KMS-11 (cell line): ENCODE measurements at regions not wholly inside any gene's neighbourhood (a gene's known extent, or its start where the extent isn't known, plus 50 kb on each side); places are given as distances from the start of the nearest gene placed in this dataset.

Source experiments
- H2AFZ ChIP-seq: fragments of 200-600 bp; sonication (generic); 2 replicates; pipeline ENCODE4 v1.6.1; 2016; ENCODE audit warnings: antibody characterized with exemption, mixed run types, low read depth
- H3K27ac ChIP-seq: fragments of 200-600 bp; sonication (generic); 2 replicates; pipeline ENCODE4 v1.6.1; 2016; ENCODE audit warnings: mild to moderate bottlenecking, mixed run types
- H3K27me3 ChIP-seq: fragments of 200-600 bp; sonication (generic); 2 replicates; pipeline ENCODE4 v1.6.1; 2017; ENCODE audit warnings: mild to moderate bottlenecking, low read depth, mixed run types, moderate library complexity; ENCODE audit not compliant: insufficient read depth
- H3K36me3 ChIP-seq: fragments of 200-600 bp; sonication (generic); 2 replicates; pipeline ENCODE4 v1.6.1; 2017; ENCODE audit warnings: mild to moderate bottlenecking, mixed run types; ENCODE audit not compliant: insufficient read depth
- H3K4me1 ChIP-seq: fragments of 200-600 bp; sonication (generic); 2 replicates; pipeline ENCODE4 v1.6.1; 2016; ENCODE audit warnings: mild to moderate bottlenecking, low read depth, mixed run types; ENCODE audit not compliant: poor library complexity, severe bottlenecking
- H3K4me2 ChIP-seq: fragments of 200-600 bp; sonication (generic); 2 replicates; pipeline ENCODE4 v1.7.0; 2016; ENCODE audit warnings: mild to moderate bottlenecking, mixed run types
- H3K4me3 ChIP-seq: fragments of 200-600 bp; sonication (generic); IDR thresholded peaks from 2 replicates; pipeline ENCODE4 v1.6.1; 2017; ENCODE audit warnings: low read depth, low read length, mixed read lengths; ENCODE audit not compliant: insufficient read depth
- H3K79me2 ChIP-seq: fragments of 200-600 bp; sonication (generic); 2 replicates; pipeline ENCODE4 v1.6.1; 2016; ENCODE audit warnings: low read depth, mixed run types; ENCODE audit not compliant: insufficient read depth
- H3K9ac ChIP-seq: fragments of 200-600 bp; sonication (generic); 2 replicates; pipeline ENCODE4 v1.6.1; 2016; ENCODE audit warnings: mild to moderate bottlenecking, mixed run types
- H4K20me1 ChIP-seq: fragments of 200-600 bp; sonication (generic); 2 replicates; pipeline ENCODE4 v1.6.1; 2016; ENCODE audit warnings: mild to moderate bottlenecking, mixed run types; ENCODE audit not compliant: insufficient read depth
- CTCF ChIP-seq: fragments of 200-600 bp; sonication (generic); conservative IDR thresholded peaks from 2 replicates; pipeline ENCODE4 v1.6.1; 2017; ENCODE audit warnings: low read depth, mild to moderate bottlenecking, antibody characterized with exemption, low read length, moderate library complexity, mixed read lengths

GRCh38 chr15:98586066-98586465 lies 62.3 kb upstream of the IGF1R start:
- Histone ChIP-seq H3K4me2 (no peak overlapping the region), H3K36me3 (no peaks in the 10 kb centered on the region), H4K20me1 (no peaks in the 10 kb centered on the region), H3K27me3 (no peaks in the 10 kb centered on the region), H3K4me1 (no peaks in the 10 kb centered on the region), H3K79me2 (no peaks in the 10 kb centered on the region), H3K9ac (no peak overlapping the region), H3K27ac (no peak overlapping the region), H3K4me3 (no peak overlapping the region), H2AFZ (no peak overlapping the region)
- no peak for TF ChIP-seq CTCF

GRCh38 chr15:98592136-98592535 lies 56.2 kb upstream of the IGF1R start:
- Histone ChIP-seq H3K4me2 (no peak overlapping the region), H3K79me2 (no peaks in the 10 kb centered on the region), H3K4me3 (no peak overlapping the region), H3K27ac (no peak overlapping the region), H3K36me3 (no peaks in the 10 kb centered on the region), H3K9ac (no peak overlapping the region), H3K27me3 (no peaks in the 10 kb centered on the region), H2AFZ (no peak overlapping the region), H3K4me1 (no peaks in the 10 kb centered on the region), H4K20me1 (no peaks in the 10 kb centered on the region)
- no peak for TF ChIP-seq CTCF

GRCh38 chr15:98596131-98596530 lies 52.2 kb upstream of the IGF1R start:
- no peaks in the 10 kb centered on the region for H4K20me1 ChIP-seq
- H3K27me3 ChIP-seq: no peaks in the 10 kb centered on the region
- H3K79me2 ChIP-seq: no peaks in the 10 kb centered on the region
- no peak overlapping the region for H3K9ac ChIP-seq
- H3K27ac ChIP-seq: no peak overlapping the region
- H3K4me3 ChIP-seq: no peak overlapping the region
- no peak for TF ChIP-seq CTCF
- H3K36me3 ChIP-seq: no peaks in the 10 kb centered on the region
- no peak overlapping the region for H2AFZ ChIP-seq
- H3K4me2 ChIP-seq: no peak overlapping the region
- H3K4me1 ChIP-seq: no peaks in the 10 kb centered on the region

- no peak for TF ChIP-seq CTCF
- Histone ChIP-seq H3K4me3 (no peak overlapping the region), H3K4me1 (no peaks in the 10 kb centered on the region), H4K20me1 (no peaks in the 10 kb centered on the region), H2AFZ (no peak overlapping the region), H3K4me2 (no peak overlapping the region), H3K27ac (no peak overlapping the region), H3K27me3 (no peaks in the 10 kb centered on the region), H3K9ac (no peak overlapping the region), H3K36me3 (no peaks in the 10 kb centered on the region), H3K79me2 (no peaks in the 10 kb centered on the region)
These were observed 51.4 kb upstream of the IGF1R start for GRCh38 chr15:98596885-98597392.

GRCh38 chr15:98597666-98598065 lies 50.7 kb upstream of the IGF1R start:
- Histone ChIP-seq H3K79me2 (no peaks in the 10 kb centered on the region), H3K4me1 (no peaks in the 10 kb centered on the region), H3K27me3 (no peaks in the 10 kb centered on the region), H3K27ac (no peak overlapping the region), H2AFZ (no peak overlapping the region), H4K20me1 (no peaks in the 10 kb centered on the region), H3K4me3 (no peak overlapping the region), H3K9ac (no peak overlapping the region), H3K36me3 (no peaks in the 10 kb centered on the region), H3K4me2 (no peak overlapping the region)
- TF ChIP-seq CTCF: no peak
